Suprapubic skin (tissue), 2 donors: ENCODE measurements at regions not wholly inside any gene's neighbourhood (a gene's known extent, or its start where the extent isn't known, plus 50 kb on each side); places are given as distances from the start of the nearest gene placed in this dataset.

Experiments used
- EP300 ChIP-seq: sonication (generic); formaldehyde crosslinking; IDR thresholded peaks from one replicate; pipeline ENCODE4 v1.6.1; 2017; ENCODE audit warnings: antibody characterized with exemption
- POLR2A ChIP-seq, 2 donors: fragments of 450-650 bp; IDR thresholded peaks; one replicate each; pipeline ENCODE4 v1.6.1; 2017; ENCODE audit warnings: antibody characterized with exemption in 2 of 2, mild to moderate bottlenecking in 2 of 2, moderate library complexity in 2 of 2

DNA sequence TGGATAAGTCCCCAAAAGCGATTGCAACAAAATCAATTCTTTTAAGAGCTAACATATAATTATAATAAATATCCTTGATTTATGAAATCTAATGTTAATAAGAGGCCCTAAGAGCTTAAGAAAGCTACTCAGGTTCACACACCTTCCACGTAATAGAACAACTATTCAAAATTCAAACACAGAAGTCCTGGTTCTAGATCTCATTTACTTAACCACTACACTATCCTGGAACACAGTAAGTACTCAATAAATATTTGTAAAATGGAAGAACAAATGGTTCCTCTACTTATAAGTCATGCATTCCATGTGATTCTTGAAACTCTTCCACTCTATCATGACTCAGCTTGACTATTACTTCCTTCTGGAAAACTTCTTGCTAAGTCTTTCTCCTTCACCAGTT, 268.2 kb downstream of the FAM181B start:
- TF ChIP-seq POLR2A (IDR thresholded peaks at IDR 0.05) (no peak), EP300 (no peak)
